ENCODE measurements at regions not wholly inside any gene's neighbourhood (a gene's known extent, or its start where the extent isn't known, plus 50 kb on each side); places are given as distances from the start of the nearest gene placed in this dataset.
"Not testable (repeated sequence)": the region's sequence is repeated elsewhere in the genome, so short reads cannot be mapped to it uniquely, and the experiment has no call there.

GRCh38 chr6:85923013-85923430, 280.3 kb upstream of the SYNCRIP start:
- Histone ChIP-seq H3K4me3 (ENCODE audit: low read length in 2 of 2) (no peak overlapping the region), H3K27ac (ENCODE audit: low read depth, low read length) (no peak overlapping the region), H3K4me1 (ENCODE audit: insufficient read depth, low read length) (no peaks in the 10 kb centered on the region), H3K36me3 (ENCODE audit: insufficient read depth, low read length) (no peaks in the 10 kb centered on the region), H3K27me3 (ENCODE audit: insufficient read depth, low read length) (no peaks in the 10 kb centered on the region), H3K9me3 (ENCODE audit: control insufficient read depth in 1 of 2, low read length in 2 of 2) (no peaks in the 10 kb centered on the region)
- ChIA-PET CTCF (ENCODE audit: partially characterized antibody) (interaction anchor here (3.6 kb wide), 1 partner anchor 11 kb away, joined by 13 read pairs; no protein-coding TSS in a partner anchor), POLR2A (ENCODE audit: partially characterized antibody) (no interaction called here)
- no peaks in the 10 kb centered on the region for H3K36me3 Mint-ChIP-seq
- peaks cover 0 to 4% (median 0%) of the 10 kb centered on the region in 8 donors for H3K9me3 Mint-ChIP-seq
- H3K4me3 Mint-ChIP-seq = no peak overlapping the region
- intact Hi-C loops (cut with micrococcal nuclease) = loop anchor here (2.0 kb wide), 1 partner anchor 934 kb away; no protein-coding TSS in a partner anchor
- H3K27me3 Mint-ChIP-seq = no peaks in the 10 kb centered on the region
- peak in 4 of 5 donors; percentile 2 to 9 (median 4) for DNase-seq
- no peak overlapping the region for H3K27ac Mint-ChIP-seq
- H3K4me1 Mint-ChIP-seq = no peaks in the 10 kb centered on the region

GRCh38 chr6:85920782-85921181, 278.1 kb upstream of the SYNCRIP start:
- Histone ChIP-seq H3K27me3 (ENCODE audit: insufficient read depth, low read length) (no peaks in the 10 kb centered on the region), H3K4me3 (ENCODE audit: low read length in 2 of 2) (no peak overlapping the region), H3K27ac (ENCODE audit: low read depth, low read length) (no peak overlapping the region), H3K36me3 (ENCODE audit: insufficient read depth, low read length) (no peaks in the 10 kb centered on the region), H3K4me1 (ENCODE audit: insufficient read depth, low read length) (no peaks in the 10 kb centered on the region), H3K9me3 (ENCODE audit: control insufficient read depth in 1 of 2, low read length in 2 of 2) (no peaks in the 10 kb centered on the region)
- CTCF ChIA-PET (ENCODE audit: partially characterized antibody) = interaction anchor here (1.0 to 3.6 kb wide), 2 partner anchors 9 to 12 kb away, joined by 4 to 13 read pairs; no protein-coding TSS in a partner anchor
- no peaks in the 10 kb centered on the region for H3K36me3 Mint-ChIP-seq
- DNase-seq = no peak
- H3K27ac Mint-ChIP-seq = no peak overlapping the region
- H3K27me3 Mint-ChIP-seq = no peaks in the 10 kb centered on the region
- POLR2A ChIA-PET (ENCODE audit: partially characterized antibody) = no interaction called here
- no peak overlapping the region for H3K4me3 Mint-ChIP-seq
- intact Hi-C loops (cut with micrococcal nuclease) = no loop called here
- H3K4me1 Mint-ChIP-seq = no peaks in the 10 kb centered on the region
- H3K9me3 Mint-ChIP-seq = no peaks in the 10 kb centered on the region

GRCh38 chr6:85917522-85917921, 274.8 kb upstream of the SYNCRIP start:
- no peaks in the 10 kb centered on the region for H3K27me3 ChIP-seq (ENCODE audit: insufficient read depth, low read length)
- H3K4me3 Mint-ChIP-seq = no peak overlapping the region
- no peak overlapping the region for H3K27ac ChIP-seq (ENCODE audit: low read depth, low read length)
- peaks cover 0 to 1% of the 10 kb centered on the region in 2 donors for H3K27me3 Mint-ChIP-seq
- H3K36me3 Mint-ChIP-seq = no peaks in the 10 kb centered on the region
- no peaks in the 10 kb centered on the region for H3K36me3 ChIP-seq (ENCODE audit: insufficient read depth, low read length)
- H3K4me1 Mint-ChIP-seq = no peaks in the 10 kb centered on the region
- POLR2A ChIA-PET (ENCODE audit: partially characterized antibody) = no interaction called here
- H3K9me3 ChIP-seq (ENCODE audit: control insufficient read depth in 1 of 2, low read length in 2 of 2) = no peaks in the 10 kb centered on the region
- CTCF ChIA-PET (ENCODE audit: partially characterized antibody) = no interaction called here
- DNase-seq = no peak
- H3K4me3 ChIP-seq (ENCODE audit: low read length in 2 of 2) = no peak overlapping the region
- no peak overlapping the region for H3K27ac Mint-ChIP-seq
- H3K9me3 Mint-ChIP-seq = no peaks in the 10 kb centered on the region
- intact Hi-C loops (cut with micrococcal nuclease) = no loop called here
- H3K4me1 ChIP-seq (ENCODE audit: insufficient read depth, low read length) = no peaks in the 10 kb centered on the region

GRCh38 chr6:85913001-85913400, 270.3 kb upstream of the SYNCRIP start:
- intact Hi-C loops (cut with micrococcal nuclease) = no loop called here
- no peaks in the 10 kb centered on the region for H3K36me3 ChIP-seq (ENCODE audit: insufficient read depth, low read length)
- POLR2A ChIA-PET (ENCODE audit: partially characterized antibody) = no interaction called here
- Mint-ChIP-seq H3K27me3 (peaks cover 0 to 6% of the 10 kb centered on the region in 2 donors), H3K9me3 (peaks cover 0 to 3% (median 2%) of the 10 kb centered on the region in 8 donors), H3K4me1 (no peaks in the 10 kb centered on the region), H3K4me3 (no peak overlapping the region), H3K36me3 (no peaks in the 10 kb centered on the region), H3K27ac (no peak overlapping the region)
- no peak overlapping the region for H3K4me3 ChIP-seq (ENCODE audit: low read length in 2 of 2)
- H3K27ac ChIP-seq (ENCODE audit: low read depth, low read length) = no peak overlapping the region
- no peaks in the 10 kb centered on the region for H3K4me1 ChIP-seq (ENCODE audit: insufficient read depth, low read length)
- CTCF ChIA-PET (ENCODE audit: partially characterized antibody) = interaction anchor here (2.7 kb wide), 1 partner anchor 8 kb away, joined by 13 read pairs; no protein-coding TSS in a partner anchor
- no peaks in the 10 kb centered on the region for H3K27me3 ChIP-seq (ENCODE audit: insufficient read depth, low read length)
- no peak for DNase-seq
- H3K9me3 ChIP-seq (ENCODE audit: control insufficient read depth in 1 of 2, low read length in 2 of 2) = no peaks in the 10 kb centered on the region

- Mint-ChIP-seq H3K36me3 (no peaks in the 10 kb centered on the region), H3K27me3 (peaks cover 0 to 6% of the 10 kb centered on the region in 2 donors), H3K4me3 (no peak overlapping the region), H3K4me1 (no peaks in the 10 kb centered on the region), H3K27ac (no peak overlapping the region), H3K9me3 (peaks cover 0 to 6% (median 2%) of the 10 kb centered on the region in 8 donors)
- no peaks in the 10 kb centered on the region for H3K27me3 ChIP-seq (ENCODE audit: insufficient read depth, low read length)
- POLR2A ChIA-PET (ENCODE audit: partially characterized antibody) = no interaction called here
- no peak for DNase-seq
- H3K4me1 ChIP-seq (ENCODE audit: insufficient read depth, low read length) = no peaks in the 10 kb centered on the region
- CTCF ChIA-PET (ENCODE audit: partially characterized antibody) = interaction anchor here (2.7 kb wide), 1 partner anchor 9 kb away, joined by 13 read pairs; no protein-coding TSS in a partner anchor
- no peaks in the 10 kb centered on the region for H3K9me3 ChIP-seq (ENCODE audit: control insufficient read depth in 1 of 2, low read length in 2 of 2)
- H3K36me3 ChIP-seq (ENCODE audit: insufficient read depth, low read length) = no peaks in the 10 kb centered on the region
- H3K4me3 ChIP-seq (ENCODE audit: low read length in 2 of 2) = no peak overlapping the region
- no peak overlapping the region for H3K27ac ChIP-seq (ENCODE audit: low read depth, low read length)
- intact Hi-C loops (cut with micrococcal nuclease) = no loop called here
Measured at GRCh38 chr6:85912582-85912981, 269.9 kb upstream of the SYNCRIP start.

- Histone ChIP-seq H3K4me3 (ENCODE audit: low read length in 2 of 2) (no peak overlapping the region), H3K9me3 (ENCODE audit: control insufficient read depth in 1 of 2, low read length in 2 of 2) (no peaks in the 10 kb centered on the region), H3K27me3 (ENCODE audit: insufficient read depth, low read length) (no peaks in the 10 kb centered on the region), H3K27ac (ENCODE audit: low read depth, low read length) (no peak overlapping the region), H3K36me3 (ENCODE audit: insufficient read depth, low read length) (no peaks in the 10 kb centered on the region), H3K4me1 (ENCODE audit: insufficient read depth, low read length) (no peaks in the 10 kb centered on the region)
- ChIA-PET CTCF (ENCODE audit: partially characterized antibody) (interaction anchor here (2.7 kb wide), 1 partner anchor 10 kb away, joined by 13 read pairs; no protein-coding TSS in a partner anchor), POLR2A (ENCODE audit: partially characterized antibody) (no interaction called here)
- no peak overlapping the region for H3K4me3 Mint-ChIP-seq
- no peak for DNase-seq
- intact Hi-C loops (cut with micrococcal nuclease) = no loop called here
- no peak overlapping the region for H3K27ac Mint-ChIP-seq
- H3K9me3 Mint-ChIP-seq = peaks cover 0 to 9% (median 4%) of the 10 kb centered on the region in 8 donors
- H3K27me3 Mint-ChIP-seq = peaks cover 3 to 9% of the 10 kb centered on the region in 2 donors
- H3K4me1 Mint-ChIP-seq = no peaks in the 10 kb centered on the region
- H3K36me3 Mint-ChIP-seq = no peaks in the 10 kb centered on the region
Measured at GRCh38 chr6:85911067-85911466, 268.4 kb upstream of the SYNCRIP start.

GRCh38 chr6:85908120-85908519, 265.4 kb upstream of the SYNCRIP start:
- intact Hi-C loops (cut with micrococcal nuclease); H3K27ac Mint-ChIP-seq; H3K4me1 ChIP-seq (ENCODE audit: insufficient read depth, low read length); H3K36me3 Mint-ChIP-seq; H3K4me1 Mint-ChIP-seq; DNase-seq; H3K27ac ChIP-seq (ENCODE audit: low read depth, low read length); POLR2A ChIA-PET (ENCODE audit: partially characterized antibody); H3K27me3 Mint-ChIP-seq; H3K27me3 ChIP-seq (ENCODE audit: insufficient read depth, low read length); H3K36me3 ChIP-seq (ENCODE audit: insufficient read depth, low read length); H3K9me3 Mint-ChIP-seq; H3K4me3 ChIP-seq (ENCODE audit: low read length in 2 of 2); H3K9me3 ChIP-seq (ENCODE audit: control insufficient read depth in 1 of 2, low read length in 2 of 2): not testable (repeated sequence)
- CTCF ChIA-PET (ENCODE audit: partially characterized antibody) = interaction anchor here (1.5 kb wide), 1 partner anchor 13 kb away, joined by 4 read pairs; no protein-coding TSS in a partner anchor
- peak overlapping the region in 1 of 8 donors; percentile 32 for H3K4me3 Mint-ChIP-seq
